ENCODE measurements at regions not wholly inside any gene's neighbourhood (a gene's known extent, or its start where the extent isn't known, plus 50 kb on each side); places are given as distances from the start of the nearest gene placed in this dataset.

DNA sequence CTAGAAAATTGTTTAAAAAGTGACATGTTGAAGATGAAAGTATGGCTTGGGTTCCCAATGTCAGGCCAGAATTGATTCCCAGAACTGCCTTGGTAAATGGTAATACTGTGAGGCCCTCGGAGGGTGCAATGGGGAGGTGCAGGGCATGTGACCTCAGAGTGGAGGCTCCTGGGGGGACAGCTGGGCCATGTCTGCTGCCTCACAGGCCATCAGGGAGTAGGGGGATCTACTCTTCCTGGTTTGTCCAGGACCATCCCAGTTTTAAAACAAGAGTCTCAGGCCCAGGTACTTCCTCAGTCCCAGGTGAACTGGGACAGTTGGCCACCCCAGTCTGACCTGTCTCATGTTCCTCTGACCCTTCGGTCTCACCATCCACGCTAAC lies 55.3 kb upstream of the SNX9 start:
- TF ChIP-seq POLR2A (IDR thresholded peaks at IDR 0.05; ENCODE audit: low read depth) (no peak), EP300 (IDR thresholded peaks at IDR 0.05) (no peak), POLR2AphosphoS5 (IDR thresholded peaks at IDR 0.05) (no peak)
- TF ChIP-seq, protein P1, sequence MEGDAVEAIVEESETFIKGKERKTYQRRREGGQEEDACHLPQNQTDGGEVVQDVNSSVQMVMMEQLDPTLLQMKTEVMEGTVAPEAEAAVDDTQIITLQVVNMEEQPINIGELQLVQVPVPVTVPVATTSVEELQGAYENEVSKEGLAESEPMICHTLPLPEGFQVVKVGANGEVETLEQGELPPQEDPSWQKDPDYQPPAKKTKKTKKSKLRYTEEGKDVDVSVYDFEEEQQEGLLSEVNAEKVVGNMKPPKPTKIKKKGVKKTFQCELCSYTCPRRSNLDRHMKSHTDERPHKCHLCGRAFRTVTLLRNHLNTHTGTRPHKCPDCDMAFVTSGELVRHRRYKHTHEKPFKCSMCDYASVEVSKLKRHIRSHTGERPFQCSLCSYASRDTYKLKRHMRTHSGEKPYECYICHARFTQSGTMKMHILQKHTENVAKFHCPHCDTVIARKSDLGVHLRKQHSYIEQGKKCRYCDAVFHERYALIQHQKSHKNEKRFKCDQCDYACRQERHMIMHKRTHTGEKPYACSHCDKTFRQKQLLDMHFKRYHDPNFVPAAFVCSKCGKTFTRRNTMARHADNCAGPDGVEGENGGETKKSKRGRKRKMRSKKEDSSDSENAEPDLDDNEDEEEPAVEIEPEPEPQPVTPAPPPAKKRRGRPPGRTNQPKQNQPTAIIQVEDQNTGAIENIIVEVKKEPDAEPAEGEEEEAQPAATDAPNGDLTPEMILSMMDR (IDR thresholded peaks at IDR 0.05), result no peak
- intact Hi-C loops (cut with DNase I), result loop anchor here (5.0 kb wide), 1 partner anchor 55 kb away; the partner anchor contains the start of gene SNX9
- peaks cover 24 to 31% (median 27%) of the 10 kb centered on the region in 4 donors for H3K4me1 ChIP-seq
- H3K36me3 ChIP-seq, result no peaks in the 10 kb centered on the region
- H3K4me3 ChIP-seq, result no peak overlapping the region
- H3K27ac ChIP-seq (replicated peaks in 1 of 4), result peak overlapping the region in 3 of 4 donors; percentile 26 to 36 (median 33)
- no peaks in the 10 kb centered on the region for H3K9me3 ChIP-seq
- 95% methylated on average over 3 of the region's 3 CpGs for WGBS
- peak; percentile 79 for DNase-seq (ENCODE audit: extremely low spot score)
- peaks cover 0 to 15% (median 0%) of the 10 kb centered on the region in 4 donors for H3K27me3 ChIP-seq

DNA sequence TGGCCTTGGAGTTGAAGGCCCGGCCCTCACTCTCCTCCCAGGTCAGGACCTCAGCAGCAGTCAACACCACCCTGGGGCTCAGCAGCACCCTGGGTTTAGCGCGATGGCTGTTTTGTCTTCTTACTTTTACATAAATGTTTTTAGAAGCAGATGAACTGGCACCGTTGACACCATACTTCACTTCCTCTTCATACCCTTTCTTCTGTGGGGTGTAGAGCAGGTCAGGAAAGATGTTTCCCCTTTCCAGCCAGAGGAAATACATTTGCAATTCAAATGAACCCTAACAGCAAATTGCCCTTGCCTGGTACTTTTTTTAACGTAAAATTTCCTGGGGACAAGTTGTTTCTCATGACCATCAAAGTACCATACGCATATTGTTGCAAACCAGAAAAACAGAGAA lies 54.7 kb upstream of the SNX9 start:
- intact Hi-C loops (cut with DNase I), result loop anchor here (5.0 kb wide), 1 partner anchor 54 kb away; the partner anchor contains the start of gene SNX9
- DNase-seq (ENCODE audit: extremely low spot score), result peak; percentile 80
- Histone ChIP-seq H3K36me3 (no peaks in the 10 kb centered on the region), H3K27ac (replicated peaks in 1 of 4) (peak overlapping the region in 2 of 4 donors; percentile 26 to 33), H3K4me3 (no peak overlapping the region), H3K27me3 (peaks cover 0 to 20% (median 0%) of the 10 kb centered on the region in 4 donors), H3K9me3 (no peaks in the 10 kb centered on the region), H3K4me1 (peaks cover 20 to 25% (median 22%) of the 10 kb centered on the region in 4 donors)
- TF ChIP-seq EP300 (IDR thresholded peaks at IDR 0.05) (no peak), POLR2AphosphoS5 (IDR thresholded peaks at IDR 0.05) (no peak), POLR2A (IDR thresholded peaks at IDR 0.05; ENCODE audit: low read depth) (no peak)
- TF ChIP-seq, protein P1 (IDR thresholded peaks at IDR 0.05), result no peak
- 84% methylated on average over 6 of the region's 6 CpGs for WGBS

DNA sequence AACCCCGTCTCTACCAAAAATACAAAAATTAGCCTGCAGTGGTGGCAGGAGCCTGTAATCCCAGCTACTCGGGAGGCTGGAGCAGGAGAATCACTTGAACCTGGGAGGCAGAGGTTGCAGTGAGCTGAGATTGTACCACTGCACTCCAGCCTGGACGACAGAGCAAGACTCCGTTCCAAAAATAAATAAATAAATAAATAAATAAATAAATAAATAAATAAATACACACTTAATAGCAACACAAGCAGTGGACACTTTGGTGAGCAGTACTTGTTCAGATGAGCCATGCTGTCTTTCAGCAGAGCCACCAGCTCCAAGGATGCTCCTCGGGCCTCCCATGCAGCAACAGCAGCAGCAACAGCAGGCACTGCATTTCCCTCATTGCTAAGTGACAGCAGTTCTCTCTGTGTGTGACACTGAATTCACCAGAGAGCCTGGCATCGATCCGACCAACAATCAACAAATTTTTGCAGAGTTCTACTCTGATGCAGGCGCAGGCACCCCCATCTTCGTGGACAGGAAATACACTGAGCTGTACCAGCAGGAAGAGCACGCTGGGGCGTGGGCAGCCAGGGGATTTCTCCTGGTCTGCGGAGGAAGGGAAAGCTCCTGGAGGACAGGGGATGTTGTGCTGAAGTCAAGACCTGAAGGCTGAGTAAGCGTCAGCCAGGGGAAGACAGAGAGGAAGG lies 54.0 kb upstream of the SNX9 start:
- Histone ChIP-seq H3K27ac (replicated peaks in 1 of 4) (no peak overlapping the region), H3K27me3 (peaks cover 0 to 27% (median 0%) of the 10 kb centered on the region in 4 donors), H3K4me3 (no peak overlapping the region), H3K9me3 (no peaks in the 10 kb centered on the region), H3K36me3 (no peaks in the 10 kb centered on the region), H3K4me1 (peaks cover 13 to 18% (median 15%) of the 10 kb centered on the region in 4 donors)
- TF ChIP-seq EP300 (IDR thresholded peaks at IDR 0.05), result no peak
- no peak for TF ChIP-seq POLR2A (IDR thresholded peaks at IDR 0.05; ENCODE audit: low read depth)
- TF ChIP-seq, protein P1 (IDR thresholded peaks at IDR 0.05), result no peak
- TF ChIP-seq POLR2AphosphoS5 (IDR thresholded peaks at IDR 0.05), result no peak
- 82% methylated on average over 13 of the region's 13 CpGs for WGBS
- no peak for DNase-seq (ENCODE audit: extremely low spot score)
- intact Hi-C loops (cut with DNase I), result loop anchor here (5.0 kb wide), 1 partner anchor 53 kb away; the partner anchor contains the start of gene SNX9

DNA sequence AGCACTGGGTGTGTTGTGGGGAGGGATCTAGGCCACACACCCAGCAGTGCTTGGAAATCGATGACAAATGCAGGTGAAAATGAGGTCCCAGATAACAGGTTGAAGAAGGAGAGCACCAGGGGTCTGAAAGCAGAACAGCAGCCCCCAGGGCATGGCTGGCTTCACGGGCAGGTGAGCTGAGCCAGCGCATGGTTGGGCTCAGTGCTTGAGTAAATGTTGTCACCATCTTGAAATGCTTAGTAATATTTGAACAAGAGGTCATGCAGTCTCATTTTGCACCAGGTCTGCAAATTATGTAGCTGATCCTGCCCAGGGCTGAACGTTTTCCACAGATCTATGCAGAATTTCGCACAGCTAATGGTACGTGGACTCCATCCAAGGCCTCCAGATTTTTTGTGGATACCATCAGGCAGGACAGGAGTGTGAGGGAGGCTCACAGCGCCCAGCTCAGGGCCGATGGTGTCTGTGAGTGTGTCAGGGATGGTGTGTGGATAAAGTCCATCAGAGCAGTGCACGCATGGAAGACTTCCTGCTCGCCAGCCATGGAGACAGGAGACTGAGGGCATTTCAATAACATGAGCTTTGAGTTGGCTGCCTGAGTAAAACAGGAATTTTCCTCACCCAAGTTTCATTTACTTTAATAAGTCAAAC lies 53.1 kb upstream of the SNX9 start:
- H3K36me3 ChIP-seq, result no peaks in the 10 kb centered on the region
- H3K4me3 ChIP-seq, result no peak overlapping the region
- TF ChIP-seq POLR2AphosphoS5 (IDR thresholded peaks at IDR 0.05) (no peak), POLR2A (IDR thresholded peaks at IDR 0.05; ENCODE audit: low read depth) (no peak), EP300 (IDR thresholded peaks at IDR 0.05) (no peak)
- TF ChIP-seq, protein P1 (IDR thresholded peaks at IDR 0.05), result no peak
- H3K27me3 ChIP-seq, result peaks cover 0 to 28% (median 0%) of the 10 kb centered on the region in 4 donors
- DNase-seq (ENCODE audit: extremely low spot score), result no peak
- H3K27ac ChIP-seq (replicated peaks in 1 of 4), result no peak overlapping the region
- H3K4me1 ChIP-seq, result peaks cover 4 to 9% (median 6%) of the 10 kb centered on the region in 4 donors
- no peaks in the 10 kb centered on the region for H3K9me3 ChIP-seq
- intact Hi-C loops (cut with DNase I), result loop anchor here (5.0 kb wide), 1 partner anchor 52 kb away; the partner anchor contains the start of gene SNX9
- WGBS, result 91% methylated on average over 10 of the region's 10 CpGs
